GM18870 (cell line): ENCODE measurements at regions not wholly inside any gene's neighbourhood (a gene's known extent, or its start where the extent isn't known, plus 50 kb on each side); places are given as distances from the start of the nearest gene placed in this dataset.
"Not testable (repeated sequence)": the region's sequence is repeated elsewhere in the genome, so short reads cannot be mapped to it uniquely, and the experiment has no call there.

ENCODE experiments used
- ATAC-seq: cut with Tn5 transposase; IDR thresholded peaks from one replicate; pipeline ENCODE4 v1.9.1; 2021; ENCODE audit warnings: moderate library complexity; ENCODE audit not compliant: unreplicated experiment

DNA sequence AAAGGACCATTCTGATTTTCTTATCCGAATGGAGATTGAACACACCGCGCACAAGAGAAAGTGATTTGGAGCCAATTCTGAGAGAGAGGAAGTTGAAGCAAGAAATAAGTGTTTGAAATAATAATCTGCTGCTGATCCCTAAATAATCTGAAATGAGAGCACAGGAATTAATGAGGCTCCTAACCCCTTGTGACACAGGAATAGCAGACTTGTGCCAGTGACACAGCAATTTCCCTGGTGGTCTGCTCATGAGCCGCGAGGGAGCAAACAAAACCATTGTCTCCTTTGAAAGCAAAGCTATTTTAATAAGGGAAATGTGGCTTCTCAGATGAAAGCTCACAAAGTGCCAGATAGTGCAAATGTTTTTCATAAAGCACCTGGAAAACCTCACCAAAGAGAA is 936.1 kb upstream of the WWC1 start:
- no peak for ATAC-seq

- ATAC-seq: no peak
Measured at GRCh38 chr5:167356374-167356773, 935.1 kb upstream of the WWC1 start.

DNA sequence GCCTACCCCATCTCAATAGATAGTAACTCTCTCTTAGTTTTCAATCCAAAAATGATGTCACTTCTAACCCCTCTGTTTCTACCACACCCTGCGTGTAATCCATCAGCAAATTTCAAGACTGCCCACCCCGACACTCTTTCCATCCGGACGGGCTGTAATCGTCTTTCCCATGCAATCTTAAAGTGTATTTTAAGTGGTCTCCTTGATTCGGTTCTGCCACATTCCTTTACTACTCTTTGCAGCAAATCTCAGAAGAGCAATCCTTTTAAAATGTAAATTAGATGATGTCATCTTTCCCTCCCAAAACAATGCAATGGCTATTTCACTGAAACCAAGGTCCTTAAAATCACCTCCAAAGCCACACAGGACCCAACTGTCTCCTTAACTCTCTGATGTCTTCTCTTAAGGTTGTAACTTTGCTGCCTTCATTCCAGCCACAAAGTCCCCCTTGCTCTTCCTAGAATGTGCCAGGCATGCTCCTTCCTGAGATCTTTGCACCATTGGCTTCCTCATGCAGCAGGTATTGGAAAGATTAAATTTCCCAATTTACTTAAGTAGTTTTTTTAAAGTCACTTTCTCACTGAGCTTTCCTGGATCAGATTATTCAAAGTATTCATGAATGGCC is 932.5 kb upstream of the WWC1 start:
- no peak for ATAC-seq

DNA sequence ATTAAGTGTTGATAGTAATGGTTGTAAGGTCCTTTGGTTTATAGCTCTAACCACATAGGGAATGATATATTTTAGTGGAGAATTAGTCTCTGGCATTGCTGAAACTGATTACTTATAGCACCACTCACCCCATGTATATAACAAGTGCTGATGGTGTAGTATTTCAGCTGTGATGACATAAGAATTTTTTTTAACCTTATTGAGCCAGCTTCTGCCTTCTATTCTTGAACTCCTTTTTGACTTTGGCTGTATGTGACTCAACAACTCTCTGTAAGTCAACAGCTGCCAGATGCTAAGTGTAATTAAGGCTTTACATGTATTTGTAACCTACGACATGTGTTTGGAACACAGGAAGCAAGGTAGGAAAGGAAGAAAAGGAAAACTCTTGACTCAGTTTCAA is 929.6 kb upstream of the WWC1 start:
- ATAC-seq: no peak

GRCh38 chr5:167363065-167363464 is 928.4 kb upstream of the WWC1 start:
- ATAC-seq: no peak

- ATAC-seq: no peak
Measured at GRCh38 chr5:167375125-167375524, 916.3 kb upstream of the WWC1 start.

GRCh38 chr5:167378894-167379723 is 912.3 kb upstream of the WWC1 start:
- no peak for ATAC-seq

- no peak for ATAC-seq
Measured at GRCh38 chr5:167381457-167381856, 910.0 kb upstream of the WWC1 start.

- ATAC-seq: no peak
Measured at GRCh38 chr5:167389537-167389936, 901.9 kb upstream of the WWC1 start.

- not testable (repeated sequence) for ATAC-seq
Measured at GRCh38 chr5:167391286-167391685, 900.2 kb upstream of the WWC1 start.

GRCh38 chr5:167392240-167392639 is 899.2 kb upstream of the WWC1 start:
- no peak for ATAC-seq

- ATAC-seq: no peak
Measured at GRCh38 chr5:167393358-167393757, 898.1 kb upstream of the WWC1 start.

- ATAC-seq: no peak
Measured at GRCh38 chr5:167402671-167403070, 888.8 kb upstream of the WWC1 start.

DNA sequence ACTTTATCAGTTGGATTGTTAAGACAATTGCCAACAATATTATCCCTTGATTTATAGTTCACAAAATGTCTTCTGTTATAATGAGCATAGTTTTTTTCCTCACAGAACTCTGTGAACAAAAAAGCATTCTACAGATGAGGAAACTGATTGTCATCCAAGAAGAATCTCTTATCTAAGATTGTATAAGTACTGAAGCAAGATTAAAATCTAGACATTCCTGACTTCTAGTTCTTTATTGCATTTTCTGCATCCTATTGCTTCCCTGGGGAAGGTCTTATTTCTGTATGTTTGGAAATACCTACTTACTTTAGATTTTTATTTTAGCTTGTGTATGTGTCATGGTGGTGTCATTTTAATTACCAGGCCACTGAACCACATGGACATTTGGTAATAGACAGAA is 884.9 kb upstream of the WWC1 start:
- ATAC-seq: no peak

GRCh38 chr5:167412556-167412955 is 878.9 kb upstream of the WWC1 start:
- ATAC-seq: no peak

GRCh38 chr5:167413506-167413905 is 877.9 kb upstream of the WWC1 start:
- ATAC-seq: no peak

DNA sequence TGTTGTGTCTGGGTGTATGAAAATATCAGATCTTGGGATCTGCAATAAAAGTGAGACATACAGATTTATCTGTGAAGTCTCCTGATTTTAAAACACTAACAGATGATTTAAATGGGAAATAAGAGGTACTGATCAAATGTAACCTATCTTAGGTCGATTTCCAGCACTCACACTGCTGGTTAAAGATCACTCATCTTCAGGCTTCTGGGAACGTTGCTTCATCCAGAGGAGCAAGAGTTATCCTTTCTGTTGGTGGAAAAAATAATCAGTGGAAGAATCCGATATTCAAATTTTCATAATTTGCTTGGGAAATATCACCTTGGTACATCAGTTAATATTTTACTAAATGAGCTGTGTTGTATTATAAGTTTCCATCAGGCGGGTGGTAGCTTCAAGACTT is 876.8 kb upstream of the WWC1 start:
- ATAC-seq: no peak

DNA sequence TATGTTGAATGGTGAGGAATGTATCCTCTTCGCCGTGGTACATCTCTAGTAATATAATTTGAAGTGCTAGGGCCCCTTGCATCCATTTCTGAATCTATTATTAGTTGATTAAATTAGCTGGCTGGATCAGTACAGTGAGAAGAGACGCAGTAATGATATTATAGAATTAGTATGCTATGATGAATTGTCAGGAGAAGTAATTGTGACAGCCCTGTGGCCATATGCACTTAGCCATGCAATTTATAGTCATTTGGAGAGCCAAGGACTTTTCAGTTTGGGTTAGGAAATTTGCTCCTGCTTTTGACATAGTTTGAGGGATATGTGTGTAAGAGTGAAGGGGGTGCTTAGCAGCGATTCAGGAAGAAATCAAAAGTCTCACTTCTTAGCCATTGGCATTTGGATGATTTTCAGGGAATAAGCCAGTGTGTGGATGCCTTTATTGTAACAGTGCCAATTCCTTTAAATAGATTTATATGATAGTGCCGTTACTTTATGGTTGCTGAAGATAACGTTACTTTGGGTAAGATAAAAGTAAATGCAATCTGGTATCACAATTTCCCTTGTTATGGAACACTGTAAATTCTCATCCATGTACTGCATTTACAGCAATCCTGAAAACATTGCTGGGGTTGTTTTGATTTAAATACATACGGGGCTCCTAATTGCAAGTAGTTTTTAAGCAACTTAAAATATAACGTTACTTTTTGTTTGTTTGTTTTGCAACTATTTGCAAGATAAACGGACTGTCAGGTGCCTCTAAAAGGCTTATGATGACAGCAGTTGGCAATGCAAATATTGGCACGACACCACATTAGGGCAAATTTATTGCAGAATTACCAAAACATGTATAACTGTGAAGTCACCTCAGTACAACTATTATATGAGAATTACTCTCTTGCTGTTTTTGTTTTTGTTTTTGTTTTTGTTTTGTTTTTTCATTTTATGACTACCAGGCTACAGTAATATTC is 875.4 kb upstream of the WWC1 start:
- ATAC-seq: no peak

DNA sequence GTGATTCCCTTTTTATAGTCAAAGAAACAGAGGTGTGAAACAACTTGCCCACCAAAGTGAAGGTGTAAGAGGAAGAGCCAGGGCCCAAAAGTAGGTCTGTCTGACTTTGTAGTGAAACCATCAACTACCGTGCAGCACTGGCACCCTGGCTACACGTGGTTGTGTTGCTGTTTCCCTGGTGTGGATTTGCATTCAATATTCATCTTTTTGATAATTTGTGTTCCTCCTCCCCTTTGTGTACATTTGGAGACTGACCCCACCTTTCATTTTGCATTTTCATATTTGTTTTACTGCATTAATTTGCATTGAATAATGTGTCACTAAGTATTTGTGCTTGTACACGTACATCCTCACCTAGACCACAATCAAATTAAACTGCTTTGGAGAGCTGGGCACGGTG is 873.8 kb upstream of the WWC1 start:
- ATAC-seq: no peak

- ATAC-seq: no peak
Measured at GRCh38 chr5:167425161-167425560, 866.3 kb upstream of the WWC1 start.

DNA sequence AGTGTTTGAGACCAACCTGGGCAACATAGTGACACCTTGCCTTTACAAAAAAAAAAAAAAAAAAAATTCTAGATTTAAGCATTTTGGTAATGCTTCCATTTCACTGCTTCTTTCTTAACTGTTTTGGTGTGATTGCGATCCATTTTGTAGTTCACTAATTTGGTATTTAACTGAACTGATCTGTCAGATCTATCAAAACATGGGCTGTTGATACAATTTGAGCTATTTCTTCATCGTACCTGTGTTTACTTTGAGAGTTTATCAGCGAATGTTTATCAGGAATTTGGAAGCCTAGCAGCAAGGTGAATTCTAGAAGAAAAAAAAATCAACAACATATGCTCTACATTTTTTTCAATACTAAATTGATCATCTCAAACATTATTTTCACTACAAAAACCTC is 864.9 kb upstream of the WWC1 start:
- ATAC-seq: no peak
